Smooth muscle cell of the brain vasculature (primary cell): ENCODE measurements at regions not wholly inside any gene's neighbourhood (a gene's known extent, or its start where the extent isn't known, plus 50 kb on each side); places are given as distances from the start of the nearest gene placed in this dataset.

Source experiments
- DNase-seq: peaks from one replicate; pipeline ENCODE4 v3.0.0-alpha.2; 2012; ENCODE audit warnings: low read depth, low spot score

- DNase-seq, result no peak
Measured at GRCh38 chr5:155068616-155069100, 55.1 kb downstream of the KIF4B start.

- no peak for DNase-seq
Measured at GRCh38 chr5:155069961-155070360, 56.4 kb downstream of the KIF4B start.

DNA sequence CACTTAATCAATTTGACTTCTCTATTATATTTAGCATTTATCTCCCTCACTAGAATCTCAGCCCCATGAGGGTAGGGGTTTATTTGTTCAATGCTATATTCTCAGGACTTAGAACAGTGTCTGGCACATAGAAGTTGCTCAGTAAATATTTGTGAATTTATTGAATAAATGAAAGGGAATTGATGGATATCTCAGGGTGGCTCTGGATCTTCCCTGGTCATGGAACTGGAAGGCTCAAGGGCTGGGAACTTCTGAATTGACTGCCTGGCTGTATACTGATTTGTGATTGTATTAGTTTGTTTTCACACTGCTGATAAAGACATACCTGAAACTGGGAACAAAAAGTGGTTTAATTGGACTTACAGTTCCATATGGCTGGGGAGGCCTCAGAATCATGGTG, 57.2 kb downstream of the KIF4B start:
- no peak for DNase-seq

DNA sequence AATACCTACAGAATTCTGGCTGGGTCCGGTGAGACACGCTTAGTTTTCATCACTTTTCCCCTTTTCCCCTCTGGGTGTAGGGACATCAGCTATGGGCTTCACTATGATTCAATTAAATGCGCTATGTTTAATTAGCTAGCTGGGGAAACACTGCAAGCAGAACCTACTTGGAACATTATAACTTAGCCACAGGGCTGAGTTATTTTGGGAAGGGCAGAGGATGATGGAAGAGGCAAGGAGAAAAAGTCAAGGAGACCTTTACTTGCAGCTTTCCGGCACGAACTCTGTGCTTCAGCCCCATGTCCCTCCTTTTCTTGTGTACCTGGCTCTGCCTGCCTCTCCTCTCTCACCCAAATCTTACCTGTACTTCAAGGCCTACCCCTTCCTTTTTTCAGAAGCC, 62.8 kb downstream of the KIF4B start:
- no peak for DNase-seq

GRCh38 chr5:155079698-155080097, 66.1 kb downstream of the KIF4B start:
- DNase-seq, result no peak

DNA sequence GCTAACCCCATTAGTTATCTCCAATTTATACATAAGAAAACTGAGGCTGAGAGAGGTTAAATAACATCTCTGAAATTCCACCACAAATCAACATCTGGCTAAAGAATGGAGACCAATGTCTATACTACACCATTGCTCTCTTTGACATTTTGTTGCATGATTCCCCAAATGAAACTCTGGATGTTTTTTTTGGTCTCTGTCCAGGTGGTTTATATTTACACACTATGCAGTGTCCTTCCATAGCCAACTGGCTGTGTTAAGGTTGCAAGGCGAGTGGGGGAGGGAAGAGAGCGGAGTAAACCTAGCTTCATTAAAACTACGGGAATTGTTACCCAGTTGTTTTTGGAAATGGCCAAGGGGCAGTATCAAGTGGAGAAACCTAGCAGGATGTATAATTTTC, 67.2 kb downstream of the KIF4B start:
- peak; percentile 35 for DNase-seq

DNA sequence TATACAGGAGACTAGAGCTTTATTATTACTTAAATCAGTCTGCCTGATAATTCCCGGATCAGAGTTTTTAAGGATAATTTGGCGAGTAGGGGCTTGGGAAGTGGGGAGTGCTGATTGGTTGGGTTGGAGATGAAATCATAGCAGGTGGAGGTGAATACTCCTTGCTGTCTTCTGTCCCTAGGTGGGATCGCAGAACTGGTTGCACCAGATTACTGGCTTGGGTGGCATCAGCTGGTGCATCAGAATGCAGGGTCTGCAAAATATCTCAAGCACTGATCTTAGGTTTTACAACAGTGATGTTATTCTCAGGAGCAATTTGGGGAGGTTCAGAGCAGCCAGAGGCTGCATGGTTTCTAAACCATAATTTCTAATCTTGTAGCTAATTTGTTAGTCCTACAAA, 68.1 kb downstream of the KIF4B start:
- DNase-seq, result no peak

DNA sequence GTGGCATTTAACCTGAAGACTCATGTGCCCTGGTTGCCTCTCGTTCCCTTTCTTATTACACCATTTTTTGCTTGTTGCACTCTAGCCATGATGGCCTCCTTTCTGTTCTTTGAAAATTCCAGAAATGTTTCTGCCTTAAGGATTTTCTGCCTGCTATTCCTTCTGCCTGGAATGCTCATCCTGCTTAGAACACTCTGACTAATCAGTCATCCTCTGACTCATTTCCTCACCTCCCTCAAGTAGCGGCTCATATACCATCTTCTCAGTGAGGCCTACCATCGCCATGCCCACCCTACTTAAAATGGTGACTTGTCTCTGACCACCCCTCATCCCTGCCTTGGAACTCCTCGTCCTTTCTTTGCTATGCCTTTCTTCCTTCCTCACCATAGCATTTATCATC, 68.8 kb downstream of the KIF4B start:
- DNase-seq, result no peak

DNA sequence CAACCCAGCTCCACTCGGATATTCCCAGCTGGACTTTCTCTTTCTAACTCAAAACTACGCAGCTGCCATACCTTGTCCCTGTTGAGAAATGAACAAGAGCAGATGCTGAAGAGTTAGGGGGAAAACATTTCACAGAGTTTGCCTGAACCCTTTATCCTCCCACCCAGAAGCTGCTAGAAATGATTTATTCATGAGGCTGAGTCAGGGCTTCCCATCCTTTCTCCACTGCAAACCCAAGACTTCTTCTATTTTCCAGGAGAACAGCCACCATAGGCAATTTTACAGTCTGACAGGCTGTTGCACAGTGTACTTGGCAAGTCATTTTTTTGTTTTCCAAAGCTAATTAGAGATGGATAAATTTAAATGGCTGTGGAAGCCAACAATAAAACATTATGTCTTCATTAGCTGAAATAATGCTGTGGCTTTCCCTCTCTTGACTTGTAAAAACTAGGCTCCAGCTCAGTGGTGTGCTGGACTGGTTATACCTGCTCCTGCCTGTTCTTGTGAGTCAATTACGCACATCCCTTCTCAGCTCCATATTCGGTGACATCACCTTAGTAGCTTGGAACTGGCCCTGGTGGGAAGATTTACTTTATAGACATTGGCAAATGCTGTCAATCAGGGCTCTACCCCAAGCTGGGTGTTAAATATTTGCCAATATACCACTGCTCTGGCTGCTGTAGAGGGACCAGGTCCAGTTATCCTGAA, 71.9 kb downstream of the KIF4B start:
- DNase-seq, result no peak

- DNase-seq, result no peak
Measured at GRCh38 chr5:155087036-155087435, 73.5 kb downstream of the KIF4B start.

- no peak for DNase-seq
Measured at GRCh38 chr5:155088811-155089210, 75.3 kb downstream of the KIF4B start.

DNA sequence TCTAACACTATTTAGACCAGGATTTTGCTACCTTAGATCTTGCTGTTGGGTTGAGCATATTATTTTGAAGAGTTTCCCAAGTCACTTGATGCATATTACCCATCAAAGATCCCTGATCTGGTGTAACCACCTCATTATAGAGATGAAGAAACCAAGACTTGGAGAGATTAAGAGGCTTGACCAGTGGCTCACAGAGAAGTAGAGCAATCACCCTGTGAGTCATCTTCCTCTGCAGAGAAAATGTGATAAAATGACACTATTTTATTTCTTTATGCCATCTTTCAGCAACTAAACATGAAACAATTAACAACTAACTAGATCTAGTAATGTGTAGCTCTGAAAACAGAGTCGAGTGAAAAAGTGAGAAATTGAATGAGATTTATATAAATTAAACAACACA, 76.1 kb downstream of the KIF4B start:
- no peak for DNase-seq

- DNase-seq, result no peak
Measured at GRCh38 chr5:155091063-155091648, 77.6 kb downstream of the KIF4B start.

GRCh38 chr5:155091768-155092717, 78.5 kb downstream of the KIF4B start:
- no peak for DNase-seq

DNA sequence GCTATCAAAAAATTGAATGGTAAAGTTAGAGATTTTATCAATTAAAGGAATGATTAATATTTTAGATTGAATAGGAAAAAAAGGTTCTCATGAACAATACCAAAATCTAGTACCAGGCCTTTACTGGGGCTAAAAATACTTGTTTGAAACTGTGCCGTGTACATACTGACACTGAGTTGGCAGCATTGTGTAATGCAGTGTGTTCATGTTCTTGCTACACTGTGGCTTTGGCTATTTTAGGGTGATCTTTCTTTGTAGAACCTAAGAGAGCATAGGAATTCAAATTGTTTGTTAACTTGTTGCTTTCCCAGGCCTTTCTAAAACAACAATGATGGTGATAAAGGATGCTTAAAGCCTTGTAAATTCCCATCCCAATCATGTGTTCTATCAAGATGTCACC, 80.9 kb downstream of the KIF4B start:
- DNase-seq, result no peak

- DNase-seq, result no peak
Measured at GRCh38 chr5:155097995-155098394, 84.4 kb downstream of the KIF4B start.

GRCh38 chr5:155098433-155098832, 84.9 kb downstream of the KIF4B start:
- no peak for DNase-seq

DNA sequence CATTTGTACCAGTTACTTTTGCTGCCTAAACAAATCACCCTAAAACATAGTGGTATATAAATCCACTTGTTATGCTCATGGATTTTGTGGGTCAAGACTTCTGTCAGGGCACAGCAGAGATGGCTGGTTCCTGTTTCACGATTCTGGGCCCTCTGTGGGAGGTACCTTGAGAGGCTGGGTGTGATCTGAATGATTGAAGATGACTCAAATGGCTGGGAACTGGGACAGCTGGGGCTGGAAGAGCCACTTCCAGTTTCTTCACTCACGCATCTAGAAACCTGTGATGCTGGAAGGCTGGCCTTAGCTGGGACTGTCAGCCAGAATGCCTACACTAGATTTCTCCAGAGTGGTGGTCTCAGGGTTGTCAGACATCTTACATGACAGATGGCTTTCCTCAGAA, 88.1 kb downstream of the KIF4B start:
- no peak for DNase-seq

DNA sequence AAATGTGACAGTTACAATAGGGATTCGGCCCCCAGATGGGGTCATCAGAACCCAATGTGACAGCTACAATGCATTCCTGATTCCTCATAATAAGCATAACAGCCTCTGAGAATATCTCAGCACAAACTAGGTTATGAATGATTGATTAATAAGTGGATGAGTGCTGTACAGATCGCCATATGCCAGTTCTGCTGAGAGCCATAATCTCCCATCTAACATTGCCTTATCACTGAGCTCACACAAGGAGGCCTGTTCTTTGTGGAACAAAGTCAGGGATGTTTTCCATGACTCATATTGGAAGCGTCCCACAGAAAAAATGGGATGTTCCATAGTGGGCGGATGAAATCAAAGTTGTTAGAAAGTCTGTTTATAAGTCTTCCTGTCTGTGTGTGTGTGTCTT, 89.6 kb downstream of the KIF4B start:
- DNase-seq, result no peak

DNA sequence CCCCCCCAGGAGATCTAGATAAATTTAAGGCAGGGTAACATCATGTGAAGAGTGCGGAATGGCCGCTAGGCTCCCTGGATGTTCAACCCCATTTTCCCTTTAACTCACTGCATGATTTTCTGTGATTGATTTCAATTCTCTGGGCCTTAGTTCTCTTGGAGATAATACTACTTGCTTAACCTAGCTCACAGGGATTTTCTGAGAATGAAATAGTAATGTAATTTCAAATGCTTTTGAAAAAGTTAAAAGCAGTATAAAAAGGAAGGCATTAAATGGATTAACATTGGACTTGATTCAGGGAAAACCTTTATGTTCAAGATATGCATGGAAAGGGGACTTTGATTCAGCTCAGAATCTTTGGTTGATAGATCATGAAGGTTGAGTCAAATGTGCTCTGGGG, 90.9 kb downstream of the KIF4B start:
- no peak for DNase-seq

DNA sequence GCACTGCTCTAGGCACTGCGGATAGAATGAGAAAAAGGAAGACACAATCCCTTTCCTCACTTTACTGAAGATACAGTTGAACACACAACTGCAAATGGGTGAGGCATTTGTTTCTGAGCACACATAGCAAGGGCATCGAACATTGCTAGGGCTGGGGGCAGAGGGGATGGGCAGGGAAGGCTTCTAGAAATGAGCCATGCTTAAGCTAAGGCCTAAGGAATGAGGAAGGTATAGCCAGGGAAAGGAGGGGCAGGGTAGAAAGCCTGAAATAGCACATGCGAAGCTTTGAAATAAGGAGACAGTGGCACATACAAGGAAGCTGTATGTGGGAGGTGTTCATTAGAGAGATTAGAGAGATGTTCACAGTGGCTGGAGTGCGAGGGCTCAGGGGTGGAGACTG, 92.7 kb downstream of the KIF4B start:
- DNase-seq, result no peak

GRCh38 chr5:155113888-155114287, 100.3 kb downstream of the KIF4B start:
- DNase-seq, result no peak
